H9 (cell line): ENCODE measurements at regions not wholly inside any gene's neighbourhood (a gene's known extent, or its start where the extent isn't known, plus 50 kb on each side); places are given as distances from the start of the nearest gene placed in this dataset.

Experiments
- DNase-seq: peaks from one replicate; pipeline ENCODE4 v3.0.0-alpha.2; 2017
- H2AFZ ChIP-seq: one replicate; pipeline ENCODE4 v1.6.1; 2013; ENCODE audit warnings: mild to moderate bottlenecking, low read length, control low read depth, moderate library complexity
- H2AK5ac ChIP-seq: 2 replicates; pipeline ENCODE4 v1.6.1; 2013; ENCODE audit warnings: low read length, control low read depth, mixed read lengths; ENCODE audit not compliant: insufficient read length
- H2BK120ac ChIP-seq: one replicate; pipeline ENCODE4 v1.6.1; 2013; ENCODE audit warnings: low read depth, mild to moderate bottlenecking, low read length, control low read depth, inconsistent platforms; ENCODE audit not compliant: poor library complexity, severe bottlenecking
- H2BK12ac ChIP-seq: 2 replicates; pipeline ENCODE4 v1.6.1; 2013; ENCODE audit warnings: low read length, control low read depth, mixed read lengths, low read depth; ENCODE audit not compliant: insufficient read length
- H2BK15ac ChIP-seq: 2 replicates; pipeline ENCODE4 v1.6.1; 2013; ENCODE audit warnings: low read depth, low read length, control low read depth
- H2BK20ac ChIP-seq: one replicate; pipeline ENCODE4 v1.6.1; 2013; ENCODE audit warnings: low read depth, mild to moderate bottlenecking, low read length, control low read depth, inconsistent platforms; ENCODE audit not compliant: poor library complexity, severe bottlenecking
- H2BK5ac ChIP-seq: 2 replicates; pipeline ENCODE4 v1.6.1; 2013; ENCODE audit warnings: low read length, control low read depth, mixed read lengths; ENCODE audit not compliant: insufficient read length
- H3K14ac ChIP-seq: 2 replicates; pipeline ENCODE4 v1.6.1; 2013; ENCODE audit warnings: low read length, control low read depth; ENCODE audit not compliant: insufficient read depth
- H3K18ac ChIP-seq: 2 replicates; pipeline ENCODE4 v1.6.1; 2013; ENCODE audit warnings: low read depth, mild to moderate bottlenecking, mixed read lengths, low read length, control low read depth; ENCODE audit not compliant: insufficient read length
- H3K23ac ChIP-seq: 2 replicates; pipeline ENCODE4 v1.6.1; 2013; ENCODE audit warnings: low read length, control low read depth, mixed read lengths, low read depth; ENCODE audit not compliant: insufficient read length
- H3K23me2 ChIP-seq: 2 replicates; pipeline ENCODE4 v1.6.1; 2013; ENCODE audit warnings: low read depth, mild to moderate bottlenecking, mixed read lengths, low read length, control low read depth; ENCODE audit not compliant: insufficient read length, poor library complexity, severe bottlenecking
- H3K27ac ChIP-seq: 2 replicates; pipeline ENCODE4 v1.5.1; 2013; ENCODE audit warnings: low read length, control low read depth, mixed read lengths, low read depth; ENCODE audit not compliant: insufficient read length
- H3K27me3 ChIP-seq: 2 replicates; pipeline ENCODE4 v1.6.1; 2013; ENCODE audit warnings: low read length, control low read depth, inconsistent platforms; ENCODE audit not compliant: insufficient read depth
- H3K4ac ChIP-seq: 2 replicates; pipeline ENCODE4 v1.6.1; 2013; ENCODE audit warnings: low read depth, mild to moderate bottlenecking, control low read depth, inconsistent platforms, low read length, moderate library complexity
- H3K4me1 ChIP-seq: 2 replicates; pipeline ENCODE4 v1.6.1; 2013; ENCODE audit warnings: low read length, control low read depth, inconsistent platforms; ENCODE audit not compliant: insufficient read depth
- H3K4me2 ChIP-seq: 2 replicates; pipeline ENCODE4 v1.6.1; 2013; ENCODE audit warnings: low read length, control low read depth, mixed read lengths; ENCODE audit not compliant: insufficient read length, insufficient read depth
- H3K56ac ChIP-seq: 2 replicates; pipeline ENCODE4 v1.6.1; 2013; ENCODE audit warnings: low read depth, mild to moderate bottlenecking, mixed read lengths, low read length, control low read depth; ENCODE audit not compliant: insufficient read length
- H3K79me1 ChIP-seq: 2 replicates; pipeline ENCODE4 v1.6.1; 2013; ENCODE audit warnings: low read depth, mild to moderate bottlenecking, moderate library complexity, low read length, control low read depth, inconsistent platforms; ENCODE audit not compliant: insufficient read depth, poor library complexity, severe bottlenecking
- H3K79me2 ChIP-seq: 2 replicates; pipeline ENCODE4 v1.6.1; 2013; ENCODE audit warnings: low read length, control low read depth, inconsistent platforms; ENCODE audit not compliant: insufficient read depth
- H3K9ac ChIP-seq: 2 replicates; pipeline ENCODE4 v1.6.1; 2013; ENCODE audit warnings: low read length, control low read depth, mixed read lengths; ENCODE audit not compliant: insufficient read length; ENCODE audit errors: extremely low read depth
- H3K9me3 ChIP-seq: one replicate; pipeline ENCODE4 v1.6.1; 2013; ENCODE audit warnings: low read depth, low read length, inconsistent platforms; ENCODE audit not compliant: control insufficient read depth
- H3T11ph ChIP-seq: one replicate; pipeline ENCODE4 v1.6.1; 2013; ENCODE audit warnings: mild to moderate bottlenecking, low read length, control low read depth, inconsistent platforms
- H4K20me1 ChIP-seq: one replicate; pipeline ENCODE4 v1.6.1; 2013; ENCODE audit not compliant: control insufficient read depth, insufficient read length, insufficient read depth
- H4K5ac ChIP-seq: 2 replicates; pipeline ENCODE4 v1.6.1; 2013; ENCODE audit warnings: low read depth, mild to moderate bottlenecking, mixed read lengths, low read length, control low read depth; ENCODE audit not compliant: insufficient read length
- H4K8ac ChIP-seq: replicated peaks from 2 replicates; pipeline ENCODE4 v1.6.1; 2013; ENCODE audit warnings: low read length, control low read depth, mixed read lengths, low read depth; ENCODE audit not compliant: insufficient read length
- H4K91ac ChIP-seq: 2 replicates; pipeline ENCODE4 v1.6.1; 2013; ENCODE audit warnings: low read depth, mild to moderate bottlenecking, moderate library complexity, mixed read lengths, low read length, control low read depth; ENCODE audit not compliant: insufficient read length
- H3K27ac Mint-ChIP-seq, 3 experiments: 2 replicates in 2 of 3; 3 replicates in 1 of 3; pipeline ENCODE4 v1.8.0; 2020 to 2021; ENCODE audit warnings: mixed read lengths in 3 of 3, mild to moderate bottlenecking in 1 of 3, moderate library complexity in 1 of 3
- H3K27me3 Mint-ChIP-seq: 2 replicates; pipeline ENCODE4 v1.8.0; 2021; ENCODE audit warnings: low read depth, mild to moderate bottlenecking, moderate library complexity, mixed read lengths
- H3K36me3 Mint-ChIP-seq, 3 experiments: 2 replicates in 2 of 3; 3 replicates in 1 of 3; pipeline ENCODE4 v1.8.0; 2020 to 2021; ENCODE audit warnings: low read depth in 3 of 3, mixed read lengths in 3 of 3; ENCODE audit not compliant: insufficient read depth in 1 of 3
- H3K4me1 Mint-ChIP-seq, 2 experiments: 2 replicates each; pipeline ENCODE4 v1.8.0; 2020; ENCODE audit warnings: mixed read lengths in 2 of 2
- H3K4me3 Mint-ChIP-seq, 2 experiments: 2 replicates in 1 of 2; 3 replicates in 1 of 2; pipeline ENCODE4 v1.8.0; 2020 to 2021; ENCODE audit warnings: mild to moderate bottlenecking in 2 of 2, mixed read lengths in 2 of 2, moderate library complexity in 1 of 2
- H3K9me3 Mint-ChIP-seq, 2 experiments: 2 replicates in 1 of 2; 3 replicates in 1 of 2; pipeline ENCODE4 v1.8.0; 2020; ENCODE audit warnings: mild to moderate bottlenecking in 2 of 2, mixed read lengths in 2 of 2, moderate library complexity in 1 of 2
- WGBS: extraction: QIAGEN DNeasy Blood & Tissue Kit; methylation state at CpG from one replicate; pipeline ENCODE4 v1.1.7; 2013; ENCODE audit warnings: missing lambda C conversion rate, low lambda C conversion rate, mixed read lengths; ENCODE audit not compliant: insufficient read length; ENCODE audit errors: extremely low coverage; 5-methylcytosine and 5-hydroxymethylcytosine counted together
- TF ChIP-seq, protein P1 (sequence below): fragments of 200-600 bp; sonication (generic); conservative IDR thresholded peaks from 3 replicates; pipeline ENCODE4 v1.8.0; 2021; ENCODE audit warnings: antibody characterized with exemption, mild to moderate bottlenecking

DNA sequence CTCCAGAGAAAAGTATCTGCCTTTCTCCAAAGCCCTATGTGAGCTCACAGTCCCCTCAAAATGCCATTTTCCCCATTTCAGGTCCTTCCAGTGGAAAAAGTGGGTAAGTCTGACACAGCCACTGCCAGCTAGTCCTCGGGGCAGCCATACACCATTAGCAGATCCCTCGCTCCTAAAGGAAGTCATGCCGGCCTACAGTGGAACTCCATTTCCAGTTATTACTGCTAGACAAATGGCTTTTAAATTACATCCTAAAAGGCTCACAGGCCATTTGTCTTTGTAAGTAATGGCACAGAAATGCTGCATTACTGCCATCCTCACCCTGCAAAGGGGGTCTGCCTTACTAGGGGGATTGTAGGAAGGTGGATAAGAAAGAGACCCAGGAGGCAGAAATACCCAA lies 259.4 kb upstream of the SIX2 start:
- H3K9me3 Mint-ChIP-seq: 0 out of 5 replicates have a peak, but pooled peaks cover 0 to 3% of the 10 kb centered on the region in 2 experiments
- Histone ChIP-seq H2AFZ (no peak overlapping the region), H2BK120ac (no peak overlapping the region), H2BK5ac (no peak overlapping the region), H3K4me2 (no peak overlapping the region), H3K9ac (no peak overlapping the region), H3K14ac (no peak overlapping the region), H3K27me3 (no peaks in the 10 kb centered on the region), H2AK5ac (no peak overlapping the region), H3K23ac (no peak overlapping the region), H4K20me1 (no peaks in the 10 kb centered on the region), H3K9me3 (no peaks in the 10 kb centered on the region), H2BK20ac (no peak overlapping the region), H4K8ac (no peak overlapping the region), H3K79me2 (no peaks in the 10 kb centered on the region), H3K18ac (no peak overlapping the region), H2BK12ac (no peak overlapping the region), H3K56ac (no peak overlapping the region), H3K79me1 (no peaks in the 10 kb centered on the region), H4K5ac (no peak overlapping the region), H2BK15ac (no peak overlapping the region), H3K27ac (no peak overlapping the region), H3K4ac (no peak overlapping the region), H3K23me2 (no peaks in the 10 kb centered on the region), H4K91ac (no peak overlapping the region), H3T11ph (no peak overlapping the region), H3K4me1 (no peaks in the 10 kb centered on the region)
- H3K36me3 Mint-ChIP-seq: peaks cover 0 to 6% (median 0%) of the 10 kb centered on the region in 3 experiments; a peak in 1 of 7 replicates
- no CpG with 5 or more reads among the region's 3 CpGs for WGBS
- no peak overlapping the region for H3K27ac Mint-ChIP-seq
- peak; percentile 5 for DNase-seq
- H3K4me1 Mint-ChIP-seq: peaks cover 12 to 15% of the 10 kb centered on the region in 2 experiments
- peaks cover 5% of the 10 kb centered on the region for H3K27me3 Mint-ChIP-seq
- no peak overlapping the region for H3K4me3 Mint-ChIP-seq
- TF ChIP-seq, protein P1, sequence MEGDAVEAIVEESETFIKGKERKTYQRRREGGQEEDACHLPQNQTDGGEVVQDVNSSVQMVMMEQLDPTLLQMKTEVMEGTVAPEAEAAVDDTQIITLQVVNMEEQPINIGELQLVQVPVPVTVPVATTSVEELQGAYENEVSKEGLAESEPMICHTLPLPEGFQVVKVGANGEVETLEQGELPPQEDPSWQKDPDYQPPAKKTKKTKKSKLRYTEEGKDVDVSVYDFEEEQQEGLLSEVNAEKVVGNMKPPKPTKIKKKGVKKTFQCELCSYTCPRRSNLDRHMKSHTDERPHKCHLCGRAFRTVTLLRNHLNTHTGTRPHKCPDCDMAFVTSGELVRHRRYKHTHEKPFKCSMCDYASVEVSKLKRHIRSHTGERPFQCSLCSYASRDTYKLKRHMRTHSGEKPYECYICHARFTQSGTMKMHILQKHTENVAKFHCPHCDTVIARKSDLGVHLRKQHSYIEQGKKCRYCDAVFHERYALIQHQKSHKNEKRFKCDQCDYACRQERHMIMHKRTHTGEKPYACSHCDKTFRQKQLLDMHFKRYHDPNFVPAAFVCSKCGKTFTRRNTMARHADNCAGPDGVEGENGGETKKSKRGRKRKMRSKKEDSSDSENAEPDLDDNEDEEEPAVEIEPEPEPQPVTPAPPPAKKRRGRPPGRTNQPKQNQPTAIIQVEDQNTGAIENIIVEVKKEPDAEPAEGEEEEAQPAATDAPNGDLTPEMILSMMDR: no peak
